Small intestine (tissue), 7 donors: ENCODE measurements at regions not wholly inside any gene's neighbourhood (a gene's known extent, or its start where the extent isn't known, plus 50 kb on each side); places are given as distances from the start of the nearest gene placed in this dataset.

Source experiments
- DNase-seq, 2 donors: peaks; one replicate each; pipeline versions ENCODE4 v3.0.0 to v3.0.0-alpha.2; 2013
- FAIRE-seq: peaks from 2 replicates; lab custom pipeline; 2012; peaks lifted over from hg19 to GRCh38; lab: Jason Lieb, UNC
- H3K27ac ChIP-seq, 3 donors: one replicate each; pipeline ENCODE4 v1.5.1; 2013; ENCODE audit warnings: low read length in 2 of 3, mild to moderate bottlenecking in 2 of 3, control low read depth in 1 of 3, inconsistent platforms in 1 of 3, low read depth in 1 of 3, moderate library complexity in 1 of 3
- H3K27me3 ChIP-seq, 3 donors: one replicate each; pipeline ENCODE4 v1.6.1; 2013; ENCODE audit warnings: low read length in 3 of 3, inconsistent platforms in 1 of 3; ENCODE audit not compliant: control insufficient read depth in 3 of 3, insufficient read depth in 3 of 3
- H3K36me3 ChIP-seq, 3 donors: one replicate each; pipeline ENCODE4 v1.6.1; 2013; ENCODE audit warnings: low read length in 3 of 3, inconsistent platforms in 1 of 3, low read depth in 1 of 3, mild to moderate bottlenecking in 1 of 3, moderate library complexity in 1 of 3; ENCODE audit not compliant: control insufficient read depth in 3 of 3, insufficient read depth in 2 of 3
- H3K4me1 ChIP-seq, 3 donors: one replicate each; pipeline ENCODE4 v1.6.1; 2013; ENCODE audit warnings: low read length in 2 of 3, inconsistent platforms in 1 of 3, low read depth in 1 of 3, mild to moderate bottlenecking in 1 of 3, moderate library complexity in 1 of 3; ENCODE audit not compliant: control insufficient read depth in 3 of 3, insufficient read depth in 2 of 3
- H3K4me3 ChIP-seq, 3 donors: one replicate each; pipeline ENCODE4 v1.5.1; 2013; ENCODE audit warnings: low read length in 3 of 3, control low read depth in 1 of 3, inconsistent platforms in 1 of 3, low read depth in 1 of 3, mild to moderate bottlenecking in 1 of 3, moderate library complexity in 1 of 3
- H3K9me3 ChIP-seq, 2 donors: one replicate each; pipeline ENCODE4 v1.6.1; 2013; ENCODE audit warnings: low read depth in 1 of 2, low read length in 1 of 2; ENCODE audit not compliant: control insufficient read depth in 2 of 2, insufficient read depth in 1 of 2
- WGBS, 3 donors: extraction: QIAGEN DNeasy Blood & Tissue Kit; methylation state at CpG; one replicate each; pipeline ENCODE4 v1.1.7; 2013; 5-methylcytosine and 5-hydroxymethylcytosine counted together
- donor health status: healthy with polysubstance abuse.
- donor health status: control.
- donor health status: control.
- donor health status: Bipolar disorder and iron deficiency.
- donor health status: healthy.

DNA sequence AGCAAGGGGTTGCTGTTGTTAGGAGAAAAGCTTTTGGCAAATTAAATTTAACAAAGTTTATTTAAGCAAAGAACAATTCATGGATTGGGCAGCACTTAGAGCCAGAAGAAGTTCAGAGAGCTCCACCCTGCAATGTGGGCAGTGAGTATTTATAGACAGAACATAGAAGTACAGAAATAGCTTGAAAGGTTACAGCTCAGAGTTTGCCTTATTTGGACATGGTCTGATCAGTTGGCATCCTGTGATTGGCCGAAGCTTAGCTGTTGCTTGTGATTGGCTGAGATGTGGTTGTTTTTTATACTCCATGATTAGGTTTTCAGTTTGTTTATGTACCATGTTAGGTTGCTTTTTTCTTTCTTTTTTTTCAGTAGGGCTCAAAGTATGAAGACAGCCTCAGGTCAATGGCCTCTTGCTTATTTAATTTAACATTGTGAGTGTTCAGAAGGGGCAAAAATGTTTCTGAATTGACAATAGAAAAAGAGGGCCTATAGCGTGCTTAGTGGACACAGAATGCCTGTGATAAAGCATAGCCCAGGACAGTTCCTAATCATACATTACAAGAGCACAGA is 293.8 kb downstream of the IGSF11 start:
- H3K36me3 ChIP-seq, result no peaks in the 10 kb centered on the region
- WGBS, 3 donors, result 80 to 89% (median 87%) methylated on average over 2 of the region's 2 CpGs
- no peak overlapping the region for H3K4me3 ChIP-seq
- FAIRE-seq (no peak), DNase-seq (no peak)
- no peaks in the 10 kb centered on the region for H3K27me3 ChIP-seq
- H3K4me1 ChIP-seq, result no peaks in the 10 kb centered on the region
- no peak overlapping the region for H3K27ac ChIP-seq
- peaks cover 0 to 2% of the 10 kb centered on the region in 2 donors for H3K9me3 ChIP-seq

DNA sequence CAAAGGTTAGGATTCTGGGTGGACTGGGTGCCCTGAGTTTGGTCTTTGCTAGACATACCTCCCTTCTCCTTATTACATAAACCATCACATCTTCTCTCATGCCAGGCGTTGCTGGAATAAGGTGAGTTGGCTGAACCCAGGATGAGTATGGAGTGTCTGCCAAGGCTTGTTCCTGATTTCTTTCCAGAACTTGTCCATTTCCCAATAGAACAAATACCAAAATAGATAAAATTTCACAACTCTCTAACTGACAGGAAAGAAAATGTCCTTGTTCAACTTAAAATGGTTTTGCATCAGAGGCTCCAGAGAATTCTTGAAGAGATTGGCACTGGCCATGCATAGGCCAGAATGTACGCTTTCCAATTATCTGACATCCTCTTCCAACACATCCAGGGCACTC is 291.9 kb downstream of the IGSF11 start:
- FAIRE-seq, result no peak
- WGBS, 3 donors, result 83 to 90% (median 87%) methylated on average over 2 of the region's 2 CpGs

DNA sequence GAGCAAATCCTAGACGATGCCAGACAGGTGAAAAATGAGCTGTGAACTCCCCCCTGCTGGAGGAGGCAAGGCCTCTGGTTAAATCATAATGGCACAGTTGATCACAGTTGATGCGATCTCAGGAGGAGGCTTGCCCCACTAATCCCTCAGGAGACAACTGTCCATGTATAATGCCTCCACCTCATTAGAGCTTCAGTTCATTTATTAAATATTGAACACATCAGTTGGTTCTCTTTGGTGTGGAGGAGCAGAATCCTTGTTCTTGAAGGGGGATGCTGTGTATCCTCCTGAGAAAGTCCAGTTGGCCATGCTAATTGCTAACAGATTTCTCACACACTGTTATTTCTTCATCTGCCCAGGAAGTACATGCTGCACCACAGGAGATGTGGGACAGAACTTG is 290.5 kb downstream of the IGSF11 start:
- Histone ChIP-seq H3K4me1 (no peaks in the 10 kb centered on the region), H3K27ac (no peak overlapping the region), H3K36me3 (no peaks in the 10 kb centered on the region), H3K9me3 (no peaks in the 10 kb centered on the region), H3K27me3 (no peaks in the 10 kb centered on the region), H3K4me3 (no peak overlapping the region)
- no peak for DNase-seq
- 77 to 85% (median 77%) methylated on average over 2 of the region's 2 CpGs for WGBS, 3 donors
- FAIRE-seq, result no peak

More for the DNA sequence above, 291.9 kb downstream of the IGSF11 start:
- no peaks in the 10 kb centered on the region for H3K36me3 ChIP-seq
- DNase-seq, result no peak
- H3K27me3 ChIP-seq, result no peaks in the 10 kb centered on the region
- H3K27ac ChIP-seq, result no peak overlapping the region
- no peaks in the 10 kb centered on the region for H3K9me3 ChIP-seq
- no peaks in the 10 kb centered on the region for H3K4me1 ChIP-seq
- H3K4me3 ChIP-seq, result no peak overlapping the region

DNA sequence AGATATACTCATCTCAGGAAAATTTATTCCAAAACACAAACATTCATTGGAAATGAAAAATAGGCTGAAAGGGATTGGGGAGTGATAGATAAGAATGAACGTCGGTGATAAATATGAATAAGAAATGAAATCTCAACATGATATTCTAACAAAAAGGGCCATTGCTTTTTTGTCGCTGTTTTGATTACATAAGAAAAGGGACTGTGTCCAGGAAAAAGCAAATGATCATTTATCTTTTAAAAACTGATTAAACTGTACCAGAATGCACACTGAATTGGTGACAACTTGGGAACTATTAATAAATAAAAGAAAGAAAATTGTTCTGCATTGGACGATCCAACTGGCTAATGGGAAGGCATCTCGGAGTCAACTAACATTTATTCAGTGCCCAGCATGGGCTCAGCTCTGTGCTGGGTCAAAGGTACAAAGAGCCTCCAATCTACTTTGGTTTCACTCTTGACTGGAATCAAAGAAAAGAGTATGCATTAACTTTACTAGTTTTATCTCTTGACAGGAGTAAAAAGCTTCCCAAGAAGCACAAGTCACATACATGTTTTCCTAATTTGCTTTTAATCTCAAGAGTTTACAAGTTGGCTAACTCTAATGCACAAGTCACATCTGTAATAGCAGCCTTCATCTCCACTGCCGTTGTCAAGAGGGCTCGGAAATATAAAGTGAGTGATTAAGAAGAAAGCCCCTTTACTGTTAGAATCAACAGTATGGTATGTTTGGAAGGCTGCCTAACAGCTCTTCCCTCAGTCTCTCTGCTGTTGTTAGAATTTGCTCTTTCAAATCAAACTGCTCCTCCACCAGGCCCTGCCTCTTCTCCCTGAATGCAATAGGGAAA is 280.0 kb downstream of the IGSF11 start:
- DNase-seq (no peak), FAIRE-seq (no peak)
- no peaks in the 10 kb centered on the region for H3K9me3 ChIP-seq
- no peaks in the 10 kb centered on the region for H3K27me3 ChIP-seq
- H3K4me1 ChIP-seq, result no peaks in the 10 kb centered on the region
- no peak overlapping the region for H3K4me3 ChIP-seq
- 63 to 81% (median 72%) methylated on average over 7 of the region's 7 CpGs for WGBS, 3 donors
- H3K27ac ChIP-seq, result no peak overlapping the region
- H3K36me3 ChIP-seq, result no peaks in the 10 kb centered on the region

- FAIRE-seq (no peak), DNase-seq (no peak)
- Histone ChIP-seq H3K27me3 (no peaks in the 10 kb centered on the region), H3K27ac (no peak overlapping the region), H3K4me1 (no peaks in the 10 kb centered on the region), H3K36me3 (no peaks in the 10 kb centered on the region), H3K4me3 (no peak overlapping the region), H3K9me3 (no peaks in the 10 kb centered on the region)
- 22 to 49% (median 44%) methylated on average over 3 of the region's 3 CpGs for WGBS, 3 donors
Measured at GRCh38 chr3:118755253-118755801, 279.3 kb downstream of the IGSF11 start.

GRCh38 chr3:118760585-118761290 is 273.9 kb downstream of the IGSF11 start:
- no peak overlapping the region for H3K4me3 ChIP-seq
- H3K4me1 ChIP-seq, result no peaks in the 10 kb centered on the region
- H3K27me3 ChIP-seq, result no peaks in the 10 kb centered on the region
- DNase-seq (no peak), FAIRE-seq (no peak)
- H3K27ac ChIP-seq, result no peak overlapping the region
- no peaks in the 10 kb centered on the region for H3K36me3 ChIP-seq
- H3K9me3 ChIP-seq, result no peaks in the 10 kb centered on the region
- 41 to 49% (median 47%) methylated on average over 5 of the region's 5 CpGs for WGBS, 3 donors

- H3K36me3 ChIP-seq, result no peaks in the 10 kb centered on the region
- H3K4me3 ChIP-seq, result no peak overlapping the region
- no peaks in the 10 kb centered on the region for H3K4me1 ChIP-seq
- DNase-seq (no peak), FAIRE-seq (no peak)
- H3K27me3 ChIP-seq, result no peaks in the 10 kb centered on the region
- no peaks in the 10 kb centered on the region for H3K9me3 ChIP-seq
- H3K27ac ChIP-seq, result no peak overlapping the region
Measured at GRCh38 chr3:118761291-118761606, 273.4 kb downstream of the IGSF11 start.

DNA sequence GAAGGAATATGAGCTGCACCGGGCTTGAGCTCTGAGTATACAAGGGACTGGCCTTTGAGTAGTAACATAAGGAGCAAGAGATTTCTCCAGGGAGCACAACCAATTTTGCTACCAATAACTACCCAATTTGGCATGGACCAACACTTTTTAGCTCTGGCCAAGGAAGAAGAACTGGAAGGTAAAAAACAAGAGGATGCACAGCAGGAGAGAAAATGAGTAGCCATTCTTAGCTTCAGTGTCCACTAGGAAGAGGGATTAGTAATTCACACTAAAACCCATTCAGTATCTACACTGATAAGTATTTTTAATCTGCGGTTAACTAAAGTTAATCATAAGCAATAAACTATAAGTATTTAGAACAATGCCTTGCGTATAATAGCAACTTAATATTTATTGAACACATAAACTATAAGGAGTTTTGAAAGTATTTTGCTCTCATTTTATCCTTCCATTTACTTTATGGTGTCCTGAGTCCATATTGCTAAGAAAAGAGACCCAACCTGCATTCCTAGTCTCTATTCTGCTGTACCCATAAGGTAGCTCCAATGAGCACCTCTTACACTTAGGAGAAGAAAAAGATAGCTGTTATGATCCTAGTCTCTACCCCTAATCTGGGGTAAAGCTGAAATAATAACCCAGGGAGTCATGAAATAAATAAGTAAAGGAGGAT is 268.9 kb downstream of the IGSF11 start:
- no peak for FAIRE-seq
- Histone ChIP-seq H3K27me3 (no peaks in the 10 kb centered on the region), H3K36me3 (no peaks in the 10 kb centered on the region), H3K4me3 (no peak overlapping the region), H3K27ac (no peak overlapping the region), H3K9me3 (no peaks in the 10 kb centered on the region), H3K4me1 (no peaks in the 10 kb centered on the region)
- no peak for DNase-seq
- 83 to 88% (median 88%) methylated on average over 3 of the region's 3 CpGs for WGBS, 3 donors
